NCI-H128 (cell line): ENCODE measurements at regions not wholly inside any gene's neighbourhood (a gene's known extent, or its start where the extent isn't known, plus 50 kb on each side); places are given as distances from the start of the nearest gene placed in this dataset.

Experiments used
- DNase-seq: peaks from one replicate; lab custom pipeline; 2025; ENCODE audit not compliant: unreplicated experiment; lab: John Stamatoyannopoulos, UW

- no peak for DNase-seq
Measured at GRCh38 chr4:14277505-14277904, 650.0 kb upstream of the BOD1L1 start.

- no peak for DNase-seq
Measured at GRCh38 chr4:14280567-14280966, 653.0 kb upstream of the BOD1L1 start.

- DNase-seq = no peak
Measured at GRCh38 chr4:14284578-14284977, 657.1 kb upstream of the BOD1L1 start.

- DNase-seq = no peak
Measured at GRCh38 chr4:14289708-14290107, 662.2 kb upstream of the BOD1L1 start.

GRCh38 chr4:14293582-14293981 is 666.1 kb upstream of the BOD1L1 start:
- DNase-seq = no peak

- DNase-seq = no peak
Measured at GRCh38 chr4:14294611-14295010, 667.1 kb upstream of the BOD1L1 start.

GRCh38 chr4:14299166-14299565 is 671.6 kb upstream of the BOD1L1 start:
- no peak for DNase-seq

- DNase-seq = no peak
Measured at GRCh38 chr4:14302021-14302420, 674.5 kb upstream of the BOD1L1 start.

- no peak for DNase-seq
Measured at GRCh38 chr4:14303856-14304255, 676.3 kb upstream of the BOD1L1 start.

- no peak for DNase-seq
Measured at GRCh38 chr4:14308229-14308651, 680.7 kb upstream of the BOD1L1 start.

- DNase-seq = no peak
Measured at GRCh38 chr4:14309431-14309830, 681.9 kb upstream of the BOD1L1 start.

GRCh38 chr4:14313757-14314156 is 686.2 kb upstream of the BOD1L1 start:
- DNase-seq = no peak

- DNase-seq = no peak
Measured at GRCh38 chr4:14315129-14315528, 687.2 kb upstream of the CPEB2 start.

GRCh38 chr4:14317351-14317750 is 684.9 kb upstream of the CPEB2 start:
- no peak for DNase-seq

- no peak for DNase-seq
Measured at GRCh38 chr4:14318671-14319070, 683.6 kb upstream of the CPEB2 start.

GRCh38 chr4:14321723-14322122 is 680.6 kb upstream of the CPEB2 start:
- DNase-seq = no peak

GRCh38 chr4:14323191-14323590 is 679.1 kb upstream of the CPEB2 start:
- DNase-seq = no peak

GRCh38 chr4:14329228-14329627 is 673.1 kb upstream of the CPEB2 start:
- no peak for DNase-seq

GRCh38 chr4:14333616-14334015 is 668.7 kb upstream of the CPEB2 start:
- DNase-seq = no peak

GRCh38 chr4:14334166-14334565 is 668.1 kb upstream of the CPEB2 start:
- no peak for DNase-seq

- no peak for DNase-seq
Measured at GRCh38 chr4:14335872-14336271, 666.4 kb upstream of the CPEB2 start.

- no peak for DNase-seq
Measured at GRCh38 chr4:14336656-14337055, 665.6 kb upstream of the CPEB2 start.

GRCh38 chr4:14337892-14338584 is 664.2 kb upstream of the CPEB2 start:
- DNase-seq = no peak
